HEK293 (cell line): ENCODE measurements at regions not wholly inside any gene's neighbourhood (a gene's known extent, or its start where the extent isn't known, plus 50 kb on each side); places are given as distances from the start of the nearest gene placed in this dataset.
A peak's percentile ranks its signal among the peaks of the same experiment; 100 is the strongest.

Experiments
- CTCF ChIP-seq: fragments of 450-650 bp; formaldehyde crosslinking; IDR thresholded peaks from 2 replicates; pipeline ENCODE4 v1.5.1; 2016; ENCODE audit warnings: missing biosample characterization, missing genetic modification characterization
- RBAK ChIP-seq: fragments of 450-650 bp; formaldehyde crosslinking; IDR thresholded peaks from 2 replicates; pipeline ENCODE4 v1.5.1; 2016; ENCODE audit warnings: missing biosample characterization, missing genetic modification characterization
- REST ChIP-seq: fragments of 450-650 bp; formaldehyde crosslinking; IDR thresholded peaks from 2 replicates; pipeline ENCODE4 v1.5.1; 2016; ENCODE audit warnings: missing biosample characterization, missing genetic modification characterization
- ZBTB6 ChIP-seq: fragments of 450-650 bp; formaldehyde crosslinking; IDR thresholded peaks from 2 replicates; pipeline ENCODE4 v1.5.1; 2017; ENCODE audit warnings: missing biosample characterization, missing genetic modification characterization
- ZNF600 ChIP-seq: fragments of 450-650 bp; formaldehyde crosslinking; IDR thresholded peaks from 2 replicates; pipeline ENCODE4 v1.5.1; 2016; ENCODE audit warnings: missing biosample characterization, missing genetic modification characterization
- ZSCAN5A ChIP-seq: fragments of 450-650 bp; formaldehyde crosslinking; IDR thresholded peaks from 2 replicates; pipeline ENCODE4 v1.5.1; 2016; ENCODE audit warnings: missing biosample characterization, missing genetic modification characterization

GRCh38 chr16:31700530-31701388 lies 172.8 kb upstream of the ZNF267 start:
- no peak for TF ChIP-seq RBAK (tag by site-specific recombination)
- peak; percentile 66 for TF ChIP-seq CTCF (tag by site-specific recombination)
- no peak for TF ChIP-seq REST (tag by site-specific recombination)
- no peak for TF ChIP-seq ZSCAN5A
- no peak for TF ChIP-seq ZBTB6 (tag by site-specific recombination)
- TF ChIP-seq ZNF600 (tag by site-specific recombination) = peak; percentile 48; the same call in 1 of the 2 replicates
